A549 (cell line): ENCODE measurements at regions not wholly inside any gene's neighbourhood (a gene's known extent, or its start where the extent isn't known, plus 50 kb on each side); places are given as distances from the start of the nearest gene placed in this dataset.
A peak's percentile ranks its signal among the peaks of the same experiment; 100 is the strongest.

Experiments
- ATAC-seq, 2 experiments: fragments of 200-7000 bp in 1 of 2; fragments of >200 bp in 1 of 2; cut with Nextera tagmentation in 1 of 2; cut with Tn5 transposase in 1 of 2; 3 replicates each; pipeline versions ENCODE4 v1.8.0 to v1.9.1; 2018 to 2020; ENCODE audit warnings: mild to moderate bottlenecking in 1 of 2, moderate library complexity in 1 of 2
- CTCF ChIA-PET: fragments of 300-600 bp; sonication (Branson Sonifier 250); formaldehyde crosslinking; extraction: SDS; loops from one replicate; lab custom pipeline; 2021; ENCODE audit warnings: antibody characterized with exemption, inconsistent platforms; lab: Yijun Ruan, JAX
- POLR2A ChIA-PET: fragments of 350-600 bp; formaldehyde crosslinking; extraction: SDS; loops from one replicate; lab custom pipeline; 2021; ENCODE audit warnings: antibody characterized with exemption, inconsistent platforms; lab: Yijun Ruan, JAX
- DNase-seq, 2 experiments: peaks; one replicate each; pipeline versions ENCODE4 v3.0.0 to v3.0.0-alpha.2; 2011 to 2016; ENCODE audit warnings: low read depth in 1 of 2, low spot score in 1 of 2
- FAIRE-seq: peaks from 2 replicates; lab custom pipeline; 2011; peaks lifted over from hg19 to GRCh38; lab: Jason Lieb, UNC
- H3K27ac ChIP-seq, 2 experiments: fragments of >200 bp; sonication (Bioruptor Twin); formaldehyde crosslinking; 3 replicates each; pipeline ENCODE4 v1.5.1; 2016 to 2017
- H3K4me1 ChIP-seq: fragments of >200 bp; sonication (Bioruptor Twin); formaldehyde crosslinking; 3 replicates; pipeline ENCODE4 v1.6.1; 2016
- H3K4me2 ChIP-seq: fragments of >200 bp; sonication (Bioruptor Twin); formaldehyde crosslinking; 3 replicates; pipeline ENCODE4 v1.6.1; 2016
- H3K4me3 ChIP-seq: fragments of >200 bp; sonication (Bioruptor Twin); formaldehyde crosslinking; 3 replicates; pipeline ENCODE4 v1.5.1; 2016
- H3K9me3 ChIP-seq: fragments of >200 bp; sonication (Bioruptor Twin); formaldehyde crosslinking; 3 replicates; pipeline ENCODE4 v1.6.1; 2016
- BHLHE40 ChIP-seq: IDR thresholded peaks from 2 replicates; pipeline ENCODE4 v1.6.1; 2012; ENCODE audit warnings: low read depth, low read length, inconsistent platforms
- CBX8 ChIP-seq: fragments of 200-600 bp; sonication (generic); IDR thresholded peaks from 2 replicates; pipeline ENCODE4 v1.6.1; 2016
- CEBPB ChIP-seq, 2 experiments: fragments of >200 bp in 1 of 2; sonication (Bioruptor Twin) in 1 of 2; formaldehyde crosslinking in 1 of 2; IDR thresholded peaks; 2 replicates each; pipeline ENCODE4 v1.6.1; 2012 to 2016
- EHMT2 ChIP-seq: fragments of 200-600 bp; sonication (generic); IDR thresholded peaks from 2 replicates; pipeline ENCODE4 v1.6.1; 2016; ENCODE audit warnings: antibody characterized with exemption, low read depth, mild to moderate bottlenecking, moderate library complexity
- EP300 ChIP-seq, 2 experiments: fragments of >200 bp; sonication (Bioruptor Twin); formaldehyde crosslinking; IDR thresholded peaks; 2 replicates in 1 of 2; 3 replicates in 1 of 2; pipeline ENCODE4 v1.6.1; 2016 to 2017
- FOSB ChIP-seq: fragments of 250-450 bp; sonication (Bioruptor Pico); IDR thresholded peaks from 2 replicates; pipeline ENCODE4 v1.5.0; 2020; ENCODE audit warnings: mild to moderate bottlenecking, moderate library complexity
- FOSL2 ChIP-seq, 2 experiments: fragments of 450-650 bp in 1 of 2; fragments of >200 bp in 1 of 2; sonication (Bioruptor Twin) in 1 of 2; formaldehyde crosslinking; IDR thresholded peaks; 2 replicates each; pipeline versions ENCODE4 v1.5.0 to v1.6.1; 2016 to 2020; ENCODE audit warnings: mild to moderate bottlenecking in 1 of 2, moderate library complexity in 1 of 2
- HDAC2 ChIP-seq: fragments of 200-600 bp; sonication (generic); IDR thresholded peaks from 2 replicates; pipeline ENCODE4 v1.6.1; 2016
- HES2 ChIP-seq: fragments of >200 bp; sonication (Bioruptor Twin); formaldehyde crosslinking; IDR thresholded peaks from 2 replicates; pipeline ENCODE4 v1.6.1; 2016
- HOXB13 ChIP-seq: fragments of 250-450 bp; sonication (Bioruptor Pico); IDR thresholded peaks from 2 replicates; pipeline ENCODE4 v1.5.0; 2020; ENCODE audit warnings: low read depth, mild to moderate bottlenecking, moderate library complexity
- HOXB5 ChIP-seq: fragments of 250-450 bp; sonication (Bioruptor Pico); IDR thresholded peaks from 2 replicates; pipeline ENCODE4 v1.5.0; 2020; ENCODE audit warnings: mild to moderate bottlenecking, moderate library complexity
- KDM5A ChIP-seq: fragments of 200-600 bp; sonication (generic); IDR thresholded peaks from 2 replicates; pipeline ENCODE4 v1.6.1; 2016; ENCODE audit warnings: antibody characterized with exemption, mild to moderate bottlenecking
- MAZ ChIP-seq: fragments of 150-350 bp; IDR thresholded peaks from 2 replicates; pipeline ENCODE4 v1.6.1; 2014; ENCODE audit warnings: antibody characterized with exemption, low read depth, low read length, borderline replicate concordance
- MYC ChIP-seq: IDR thresholded peaks from 2 replicates; pipeline ENCODE4 v1.6.1; 2012; ENCODE audit warnings: mild to moderate bottlenecking, inconsistent platforms, low read length, improper control_type of control experiment, borderline replicate concordance
- NFE2L2 ChIP-seq: fragments of 150-350 bp; conservative IDR thresholded peaks from 2 replicates; pipeline ENCODE4 v1.6.1; 2014; ENCODE audit warnings: low read length
- RAD21 ChIP-seq, 2 experiments: fragments of >200 bp in 1 of 2; sonication (Bioruptor Twin) in 1 of 2; formaldehyde crosslinking in 1 of 2; IDR thresholded peaks in 1 of 2; conservative IDR thresholded peaks in 1 of 2; 2 replicates in 1 of 2; 3 replicates in 1 of 2; pipeline ENCODE4 v1.6.1; 2012 to 2018; ENCODE audit warnings: inconsistent platforms in 1 of 2
- RARB ChIP-seq: fragments of 250-450 bp; sonication (Bioruptor Pico); IDR thresholded peaks from 2 replicates; pipeline ENCODE4 v1.8.0; 2021; ENCODE audit warnings: mild to moderate bottlenecking, moderate library complexity
- RCOR1 ChIP-seq: fragments of 150-350 bp; IDR thresholded peaks from 2 replicates; pipeline ENCODE4 v1.6.1; 2014; ENCODE audit warnings: antibody characterized with exemption, low read length, low read depth
- REST ChIP-seq: fragments of 200-600 bp; sonication (generic); IDR thresholded peaks from 2 replicates; pipeline ENCODE4 v1.6.1; 2016; ENCODE audit warnings: antibody characterized with exemption, mild to moderate bottlenecking, moderate library complexity
- RNF2 ChIP-seq: fragments of 200-600 bp; sonication (generic); IDR thresholded peaks from 2 replicates; pipeline ENCODE4 v1.6.1; 2016; ENCODE audit warnings: low read depth, mild to moderate bottlenecking, antibody characterized with exemption, moderate library complexity, borderline replicate concordance
- TFCP2L1 ChIP-seq: fragments of 250-450 bp; sonication (Bioruptor Pico); IDR thresholded peaks from 2 replicates; pipeline ENCODE4 v1.5.0; 2021; ENCODE audit warnings: mild to moderate bottlenecking
- ZFP36 ChIP-seq: fragments of 450-650 bp; IDR thresholded peaks from 2 replicates; pipeline ENCODE4 v1.6.1; 2014; ENCODE audit warnings: borderline replicate concordance; ENCODE audit not compliant: partially characterized antibody
- ZNF302 ChIP-seq: fragments of 250-450 bp; sonication (Bioruptor Pico); IDR thresholded peaks from 2 replicates; pipeline ENCODE4 v1.9.0; 2021; ENCODE audit warnings: inconsistent platforms, mild to moderate bottlenecking, moderate library complexity
- WGBS: methylation state at CpG from one replicate; pipeline ENCODE4 v1.1.6; 2017; ENCODE audit errors: missing lambda C conversion rate; 5-methylcytosine and 5-hydroxymethylcytosine counted together

- CTCF ChIA-PET, result no interaction called here
- no peak for ATAC-seq
- no peak for FAIRE-seq
- H3K27ac ChIP-seq, result no peak overlapping the region
- no peak overlapping the region for H3K4me3 ChIP-seq
- POLR2A ChIA-PET, result no interaction called here
- no peaks in the 10 kb centered on the region for H3K4me1 ChIP-seq
- no peak overlapping the region for H3K4me2 ChIP-seq
- WGBS, result 43% methylated on average over 2 of the region's 2 CpGs
- no peaks in the 10 kb centered on the region for H3K9me3 ChIP-seq
- no peak for DNase-seq
- TF ChIP-seq FOSL2 (IDR thresholded peaks at IDR 0.05) (no peak), FOSL2 (CRISPR knock-in tag; IDR thresholded peaks at IDR 0.05) (no peak), EP300 (IDR thresholded peaks at IDR 0.05) (no peak), TFCP2L1 (CRISPR knock-in tag) (no peak), MAZ (no peak), RARB (CRISPR knock-in tag) (no peak), RCOR1 (no peak), HDAC2 (no peak), HOXB13 (CRISPR knock-in tag) (no peak), RNF2 (no peak), CEBPB (IDR thresholded peaks at IDR 0.05) (no peak), HOXB5 (CRISPR knock-in tag) (no peak), MYC (no peak), RAD21 (conservative IDR thresholded peaks at IDR 0.05 in 1 of 2, IDR thresholded peaks at IDR 0.05 in 1 of 2) (no peak)
- TF ChIP-seq, all 56 proteins: peak for 0
These were observed 566.8 kb upstream of the HTR2C start for GRCh38 chrX:114017086-114017485.

- ATAC-seq (no peak), FAIRE-seq (no peak), DNase-seq (no peak)
- 44% methylated on average over 4 of the region's 6 CpGs for WGBS
- H3K9me3 ChIP-seq, result no peaks in the 10 kb centered on the region
- TF ChIP-seq CBX8 (no peak), RARB (CRISPR knock-in tag) (no peak), HOXB13 (CRISPR knock-in tag) (no peak), KDM5A (no peak)
- CTCF ChIA-PET, result interaction anchor here (0.7 kb wide), 1 partner anchor 11 kb away, joined by 5 read pairs; no protein-coding TSS in a partner anchor
- H3K4me2 ChIP-seq, result no peak overlapping the region
- no peak overlapping the region for H3K4me3 ChIP-seq
- H3K4me1 ChIP-seq, result no peaks in the 10 kb centered on the region
- H3K27ac ChIP-seq, result no peak overlapping the region
- POLR2A ChIA-PET, result no interaction called here
These were observed 567.9 kb upstream of the HTR2C start for GRCh38 chrX:114015966-114016365.

GRCh38 chrX:114006664-114007063, 577.2 kb upstream of the HTR2C start:
- WGBS, result 19% methylated on average over 3 of the region's 3 CpGs
- FAIRE-seq (peak; percentile 7), ATAC-seq (no peak), DNase-seq (no peak)
- Histone ChIP-seq H3K27ac (no peak overlapping the region), H3K9me3 (no peaks in the 10 kb centered on the region), H3K4me1 (no peaks in the 10 kb centered on the region), H3K4me3 (no peak overlapping the region), H3K4me2 (no peak overlapping the region)
- TF ChIP-seq RNF2 (no peak), CBX8 (no peak), BHLHE40 (no peak), REST (no peak), ZFP36 (no peak), HOXB13 (CRISPR knock-in tag) (no peak), FOSB (CRISPR knock-in tag) (no peak), NFE2L2 (no peak), HES2 (no peak), ZNF302 (CRISPR knock-in tag) (no peak), RCOR1 (no peak), EHMT2 (no peak)
- POLR2A ChIA-PET, result no interaction called here
- CTCF ChIA-PET, result no interaction called here
